Colonic mucosa (tissue), 4 donors: ENCODE measurements at regions not wholly inside any gene's neighbourhood (a gene's known extent, or its start where the extent isn't known, plus 50 kb on each side); places are given as distances from the start of the nearest gene placed in this dataset.

Experiments
- DNase-seq: peaks from one replicate; pipeline ENCODE4 v3.0.0-alpha.2; 2020
- H3K27ac ChIP-seq: fragments of 200-600 bp; one replicate; pipeline ENCODE4 v1.8.0; 2021
- H3K27me3 ChIP-seq: fragments of 200-600 bp; one replicate; pipeline ENCODE4 v1.8.0; 2021
- H3K36me3 ChIP-seq: fragments of 200-600 bp; one replicate; pipeline ENCODE4 v1.8.0; 2021
- H3K4me1 ChIP-seq: fragments of 200-600 bp; one replicate; pipeline ENCODE4 v1.8.0; 2021; ENCODE audit warnings: mild to moderate bottlenecking
- H3K4me3 ChIP-seq: fragments of 200-600 bp; one replicate; pipeline ENCODE4 v1.8.0; 2021
- H3K9ac ChIP-seq, 2 donors: one replicate each; pipeline ENCODE4 v1.7.0; 2013; ENCODE audit warnings: control low read depth in 2 of 2, low read depth in 2 of 2, low read length in 2 of 2
- H3K9me3 ChIP-seq: fragments of 200-600 bp; one replicate; pipeline ENCODE4 v1.8.0; 2021
- CTCF ChIP-seq: fragments of 200-600 bp; IDR thresholded peaks from one replicate; pipeline ENCODE4 v1.8.0; 2022; ENCODE audit warnings: antibody characterized with exemption, mild to moderate bottlenecking
- intact Hi-C: fragments of 100-400 bp; cut with DNase I; formaldehyde crosslinking; loops from one replicate; pipeline ENCODE4 v1.14.1; 2022
- donor health status: healthy.
- donor health status: DM: no; HTN: no; CAD: no.
- donor health status: DM: no; HTN: no; CAD: no.

- Histone ChIP-seq H3K4me1 (no peaks in the 10 kb centered on the region), H3K27ac (no peak overlapping the region), H3K27me3 (no peaks in the 10 kb centered on the region), H3K9ac (no peak overlapping the region), H3K36me3 (no peaks in the 10 kb centered on the region), H3K4me3 (no peak overlapping the region), H3K9me3 (no peaks in the 10 kb centered on the region)
- intact Hi-C loops = no loop called here
- no peak for DNase-seq
- no peak for TF ChIP-seq CTCF
Observed at GRCh38 chr6:842141-842540, 149.2 kb upstream of the EXOC2 start.

GRCh38 chr6:841569-841968, 148.6 kb upstream of the EXOC2 start:
- no peak for DNase-seq
- Histone ChIP-seq H3K27me3 (no peaks in the 10 kb centered on the region), H3K9ac (no peak overlapping the region), H3K4me3 (no peak overlapping the region), H3K4me1 (no peaks in the 10 kb centered on the region), H3K27ac (no peak overlapping the region), H3K36me3 (no peaks in the 10 kb centered on the region), H3K9me3 (no peaks in the 10 kb centered on the region)
- no peak for TF ChIP-seq CTCF
- intact Hi-C loops = no loop called here

- Histone ChIP-seq H3K27ac (no peak overlapping the region), H3K4me1 (no peaks in the 10 kb centered on the region), H3K9me3 (no peaks in the 10 kb centered on the region), H3K4me3 (no peak overlapping the region), H3K27me3 (no peaks in the 10 kb centered on the region), H3K9ac (no peak overlapping the region), H3K36me3 (no peaks in the 10 kb centered on the region)
- no peak for TF ChIP-seq CTCF
- intact Hi-C loops = no loop called here
- DNase-seq = no peak
Observed at GRCh38 chr6:839201-839600, 146.3 kb upstream of the EXOC2 start.

GRCh38 chr6:837380-837779, 144.4 kb upstream of the EXOC2 start:
- Histone ChIP-seq H3K27ac (no peak overlapping the region), H3K27me3 (no peaks in the 10 kb centered on the region), H3K36me3 (no peaks in the 10 kb centered on the region), H3K4me3 (no peak overlapping the region), H3K9me3 (no peaks in the 10 kb centered on the region), H3K4me1 (no peaks in the 10 kb centered on the region), H3K9ac (no peak overlapping the region)
- no peak for TF ChIP-seq CTCF
- no peak for DNase-seq
- intact Hi-C loops = no loop called here

GRCh38 chr6:836276-836853, 143.4 kb upstream of the EXOC2 start:
- H3K9ac ChIP-seq = no peak overlapping the region
- H3K4me3 ChIP-seq = no peak overlapping the region
- intact Hi-C loops = no loop called here
- DNase-seq = no peak
- H3K9me3 ChIP-seq = no peaks in the 10 kb centered on the region
- no peaks in the 10 kb centered on the region for H3K36me3 ChIP-seq
- H3K4me1 ChIP-seq = no peaks in the 10 kb centered on the region
- no peak for TF ChIP-seq CTCF
- H3K27ac ChIP-seq = no peak overlapping the region
- no peaks in the 10 kb centered on the region for H3K27me3 ChIP-seq
